ENCODE measurements at regions not wholly inside any gene's neighbourhood (a gene's known extent, or its start where the extent isn't known, plus 50 kb on each side); places are given as distances from the start of the nearest gene placed in this dataset.

DNA sequence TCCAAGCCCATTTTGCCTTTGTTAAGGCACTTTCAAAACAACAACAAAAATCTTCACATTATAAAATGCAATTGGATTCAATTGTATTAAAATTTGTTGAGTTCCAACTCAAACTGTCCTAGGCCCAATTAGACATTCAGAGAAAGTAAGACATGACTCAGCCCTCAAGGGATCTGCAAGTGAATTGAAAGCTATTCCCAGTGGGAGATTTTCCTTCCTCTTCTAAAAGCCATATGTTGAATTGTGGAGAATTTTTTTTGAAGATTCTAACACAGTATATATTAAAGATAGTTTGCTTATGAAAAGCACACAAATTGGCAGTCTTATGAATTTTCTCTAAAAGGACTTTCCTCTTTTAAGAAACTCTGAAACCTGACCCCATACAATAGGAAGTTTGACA is 268.0 kb upstream of the PARD3B start:
- no peak for DNase-seq

DNA sequence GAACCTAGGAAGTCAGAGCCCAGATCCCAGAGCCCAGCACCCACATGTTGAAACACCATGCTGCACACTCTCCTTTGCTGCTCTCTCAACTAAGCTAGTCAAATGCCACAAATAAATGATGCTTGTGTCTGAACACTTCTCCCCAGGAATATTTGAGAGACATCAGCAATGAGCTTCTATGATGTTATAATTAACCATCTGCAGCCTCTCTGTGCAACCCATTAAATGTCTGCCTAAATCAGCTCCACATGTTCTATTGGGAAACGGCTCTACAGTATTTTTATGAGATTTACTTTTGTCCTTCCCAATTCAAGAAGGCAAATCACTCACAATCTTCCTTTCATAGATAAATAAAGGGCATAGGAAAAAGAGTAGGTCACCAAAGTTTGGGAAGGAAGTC is 266.8 kb upstream of the PARD3B start:
- DNase-seq = no peak

GRCh38 chr2:204279819-204280218 is 265.5 kb upstream of the PARD3B start:
- DNase-seq = no peak

DNA sequence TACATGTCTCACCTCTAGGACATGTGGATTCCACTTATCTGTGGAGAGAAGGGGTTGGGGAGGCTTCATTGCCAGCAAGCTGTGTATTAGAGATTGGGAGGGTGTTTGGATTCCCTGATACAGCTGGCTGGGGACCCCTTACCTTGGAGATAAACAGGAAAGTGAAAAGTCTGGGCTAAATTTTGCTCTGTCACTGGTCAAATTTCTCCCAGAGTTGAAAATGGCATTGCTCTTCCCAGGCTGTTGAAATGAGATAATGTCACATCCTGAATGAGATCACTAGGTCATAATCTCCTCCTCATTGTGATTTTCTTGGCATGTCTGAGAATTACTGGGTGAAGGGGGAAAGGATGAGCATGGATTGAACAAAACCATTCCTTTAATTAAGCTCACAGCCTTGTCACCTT is 265.0 kb upstream of the PARD3B start:
- DNase-seq = no peak

DNA sequence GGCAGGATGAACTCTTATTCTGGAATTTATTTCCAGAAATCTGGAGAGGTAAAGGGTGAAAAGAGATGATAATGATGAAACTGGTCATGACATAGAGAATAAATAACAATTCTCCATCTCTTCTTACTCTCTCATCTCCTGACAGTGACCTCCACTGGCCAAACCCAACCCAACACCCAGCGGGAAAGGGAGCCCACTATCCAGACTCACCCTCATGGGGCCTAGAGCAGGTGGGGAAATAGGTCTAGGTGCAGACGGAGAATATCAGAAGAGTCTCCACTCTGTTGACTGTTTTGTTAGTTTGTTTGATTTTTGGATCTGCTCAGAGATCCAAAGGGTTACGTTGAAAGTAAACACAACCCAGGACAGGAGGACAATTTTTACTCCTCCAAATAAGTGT is 263.2 kb upstream of the PARD3B start:
- no peak for DNase-seq

- DNase-seq = no peak
Observed at GRCh38 chr2:204282525-204282924, 262.8 kb upstream of the PARD3B start.

DNA sequence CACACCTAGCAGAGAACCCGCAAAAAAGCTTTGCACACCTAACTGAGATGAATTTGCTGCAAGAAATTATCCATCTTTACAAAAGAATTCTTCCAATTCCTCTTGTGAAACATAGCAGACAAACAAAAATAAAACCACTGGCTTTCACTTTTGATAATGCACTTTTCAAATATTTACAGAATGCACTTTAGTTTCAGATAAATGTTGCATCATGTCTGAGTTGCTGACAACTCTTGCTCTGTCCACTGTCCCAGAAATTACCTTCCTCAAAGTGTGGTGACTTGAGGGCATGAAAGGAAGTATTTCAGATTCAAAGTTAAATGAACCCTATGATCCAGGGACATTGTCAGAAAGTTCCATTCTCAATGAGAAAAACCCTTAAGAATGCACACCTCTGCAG is 256.2 kb upstream of the PARD3B start:
- DNase-seq = no peak

- no peak for DNase-seq
Observed at GRCh38 chr2:204292439-204292838, 252.8 kb upstream of the PARD3B start.

DNA sequence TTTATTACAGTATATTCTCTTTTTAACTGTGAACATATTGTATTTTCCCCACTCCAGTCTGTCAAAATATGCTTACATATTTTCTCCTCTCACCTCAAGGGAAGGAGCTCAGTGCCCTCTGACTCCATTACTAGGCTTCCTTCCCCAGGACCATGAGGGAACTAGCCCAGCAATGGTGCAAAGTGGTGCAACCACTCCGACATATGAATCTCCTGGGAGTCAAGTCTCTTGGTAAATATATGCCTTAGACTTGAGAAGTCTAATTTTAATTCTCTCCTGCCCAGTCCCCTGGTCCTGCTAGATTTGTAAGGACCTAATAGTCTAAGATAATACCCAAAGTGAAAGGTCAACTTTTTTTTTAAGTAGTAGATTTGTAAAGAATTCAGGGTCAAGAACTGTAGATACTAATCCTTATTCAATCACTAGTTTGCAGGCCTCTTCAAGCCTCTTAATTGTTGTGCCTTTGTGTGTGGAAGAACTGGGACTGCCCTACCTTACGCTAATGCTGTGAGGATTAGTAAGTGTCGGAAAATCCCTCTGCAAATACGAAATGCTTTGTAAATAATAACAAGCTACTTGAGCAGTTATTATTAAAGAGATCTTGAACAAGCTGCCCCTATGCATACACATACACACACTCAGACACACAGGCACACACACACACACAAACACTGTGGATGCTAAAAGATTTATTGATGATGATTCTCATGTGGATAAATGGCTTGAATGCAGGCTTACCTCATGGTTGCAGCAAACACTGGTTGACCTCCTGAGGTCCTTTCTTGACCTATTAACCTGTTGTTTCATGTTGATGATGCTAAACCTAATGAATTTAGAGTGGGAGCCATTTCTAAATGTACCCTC is 251.2 kb upstream of the PARD3B start:
- DNase-seq = no peak

DNA sequence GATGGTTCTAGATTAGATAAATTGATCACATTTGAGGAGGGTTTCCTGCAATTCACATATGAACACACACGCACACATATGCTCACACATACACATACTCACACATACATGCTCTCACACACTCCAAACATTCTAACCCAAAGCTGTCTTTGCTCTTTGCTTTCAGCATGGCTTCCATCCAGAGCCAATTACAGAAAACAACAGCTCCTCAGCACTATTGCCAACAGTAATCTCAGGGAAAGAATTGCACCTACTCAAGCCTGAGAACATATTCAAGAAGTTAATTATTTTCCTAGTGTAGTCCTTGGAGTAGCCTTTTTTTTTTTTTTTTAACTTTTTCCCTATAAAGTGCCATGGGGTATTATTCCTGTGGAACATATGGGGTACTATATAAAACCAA is 246.9 kb upstream of the PARD3B start:
- DNase-seq = no peak

DNA sequence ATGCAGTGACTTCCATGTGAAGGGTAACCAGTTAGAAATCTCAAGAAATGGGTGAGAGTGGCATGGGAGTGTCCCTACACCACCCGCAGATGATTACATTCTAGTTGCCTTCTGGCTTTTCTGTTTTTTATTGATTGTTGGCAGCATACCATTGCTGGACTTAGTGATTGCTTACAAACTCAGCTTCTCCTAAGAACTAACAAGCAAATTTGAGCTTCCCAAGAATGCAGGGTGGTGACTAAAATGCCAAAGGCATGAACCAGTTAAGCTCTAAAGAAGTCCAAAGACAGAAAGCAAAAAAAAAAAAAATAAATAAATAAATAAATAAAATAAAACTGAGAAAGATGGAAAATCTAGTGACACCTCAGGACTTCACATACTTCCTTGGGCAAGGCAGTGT is 245.5 kb upstream of the PARD3B start:
- no peak for DNase-seq

DNA sequence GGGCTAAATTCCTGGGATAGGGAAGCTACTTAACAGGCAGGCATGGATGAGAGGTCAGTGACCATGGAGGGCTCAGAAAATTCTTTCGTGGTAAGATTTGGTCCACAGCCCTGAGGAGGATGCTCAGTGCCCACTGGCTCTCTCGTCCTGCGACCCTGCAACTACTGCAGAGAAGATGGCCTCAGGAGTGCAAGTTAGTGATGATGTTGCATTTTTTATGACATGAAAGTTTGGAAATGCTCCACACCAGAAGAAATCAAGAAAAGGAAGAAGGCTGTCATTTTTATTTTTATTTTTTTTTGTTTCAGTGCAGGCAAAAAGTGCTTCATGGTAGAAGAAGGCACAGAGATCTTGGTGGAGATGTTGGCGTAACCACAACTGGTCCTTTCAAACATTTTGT is 238.6 kb upstream of the PARD3B start:
- DNase-seq = no peak

GRCh38 chr2:204312105-204312504 is 233.2 kb upstream of the PARD3B start:
- no peak for DNase-seq

DNA sequence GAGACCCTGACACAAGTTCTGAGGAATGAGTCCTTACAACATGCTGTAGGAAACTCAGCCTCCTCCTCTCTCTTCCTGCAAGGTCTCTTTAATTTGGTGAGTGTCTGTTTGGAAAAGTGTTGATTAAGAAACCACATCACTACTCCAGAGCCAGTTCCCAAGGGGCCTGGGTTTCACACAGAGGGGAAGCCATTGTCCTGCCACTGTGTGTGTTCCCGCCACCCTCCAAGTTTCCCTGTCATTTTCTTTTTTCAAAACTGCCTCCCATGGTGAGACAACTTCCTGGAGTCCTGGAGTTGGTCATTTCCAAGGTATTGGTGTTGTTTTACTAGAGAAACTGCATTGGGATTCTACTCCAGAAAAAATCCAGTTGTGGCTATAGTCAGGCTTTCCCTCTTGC is 232.0 kb upstream of the PARD3B start:
- no peak for DNase-seq

DNA sequence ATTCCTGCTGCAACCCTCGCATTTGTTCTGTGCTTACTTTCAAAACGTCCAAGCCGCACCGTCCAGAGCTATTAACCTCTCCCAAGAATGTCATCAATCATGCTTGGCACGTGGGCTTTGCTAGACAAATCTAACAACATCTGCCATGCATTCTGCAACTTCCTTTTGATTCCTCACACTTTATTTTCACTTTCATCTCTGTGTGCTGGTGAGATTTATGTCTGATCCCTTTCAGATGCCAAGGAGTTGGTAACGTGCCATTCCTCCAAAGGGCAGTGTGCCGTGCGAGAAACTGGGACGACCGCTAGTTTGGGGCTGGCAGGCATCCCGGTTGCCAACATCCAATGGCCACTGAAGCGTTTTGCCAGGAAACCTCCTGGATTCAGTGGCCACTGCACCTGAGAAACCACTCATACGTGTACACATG is 230.0 kb upstream of the PARD3B start:
- no peak for DNase-seq

GRCh38 chr2:204317640-204318039 is 227.6 kb upstream of the PARD3B start:
- DNase-seq = no peak

GRCh38 chr2:204321027-204321800 is 224.1 kb upstream of the PARD3B start:
- no peak for DNase-seq

- DNase-seq = no peak
Observed at GRCh38 chr2:204321910-204322751, 223.1 kb upstream of the PARD3B start.

DNA sequence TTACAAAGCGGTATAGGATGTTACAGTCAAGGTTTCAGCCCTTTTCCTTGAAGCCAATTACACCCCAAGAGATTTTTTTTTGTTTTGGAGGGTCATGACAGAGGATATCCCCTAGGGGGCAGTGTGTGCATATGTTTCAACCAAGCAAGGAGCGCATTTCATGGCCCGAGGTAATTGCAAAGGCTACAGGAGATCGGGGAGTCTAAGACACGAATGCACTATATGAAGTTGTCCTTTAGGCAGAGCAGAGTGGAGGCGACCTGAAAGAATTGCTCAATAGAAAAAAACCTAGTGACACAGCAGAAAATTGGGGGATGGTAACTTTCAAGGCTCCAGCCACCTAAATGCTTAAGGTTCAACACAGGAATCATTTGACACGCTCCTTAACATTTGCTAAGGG is 219.8 kb upstream of the PARD3B start:
- peak; percentile 14 for DNase-seq

GRCh38 chr2:204328373-204328772 is 216.9 kb upstream of the PARD3B start:
- no peak for DNase-seq

GRCh38 chr2:204329016-204329415 is 216.3 kb upstream of the PARD3B start:
- no peak for DNase-seq

- DNase-seq = no peak
Observed at GRCh38 chr2:204329532-204329931, 215.7 kb upstream of the PARD3B start.

- no peak for DNase-seq
Observed at GRCh38 chr2:204331180-204331579, 214.1 kb upstream of the PARD3B start.

Data from NK-92 treated with Interleukin-12 subunit alpha and Interleukin-12 subunit beta, amount 100 ng/mL, for 24 hours (cell line).